CD4-positive, alpha-beta T cell (primary cell): ENCODE measurements at regions not wholly inside any gene's neighbourhood (a gene's known extent, or its start where the extent isn't known, plus 50 kb on each side); places are given as distances from the start of the nearest gene placed in this dataset.

ENCODE experiments used
- ATAC-seq: fragments of 200-7000 bp; cut with Tn5 transposase; one replicate; pipeline ENCODE4 v1.10.0; 2022; ENCODE audit warnings: mild to moderate bottlenecking; ENCODE audit not compliant: poor library complexity
- CTCF ChIA-PET: fragments of 350-600 bp; sonication (Branson Sonifier 250); formaldehyde crosslinking; loops from one replicate; lab custom pipeline; 2021; ENCODE audit warnings: antibody characterized with exemption, inconsistent platforms; lab: Charles Lee
- POLR2A ChIA-PET: fragments of 350-600 bp; sonication (Branson Sonifier 250); formaldehyde crosslinking; loops from one replicate; lab custom pipeline; 2021; ENCODE audit warnings: antibody characterized with exemption, inconsistent platforms; lab: Charles Lee
- DNase-seq, 14 experiments: peaks; one replicate each; pipeline ENCODE4 v3.0.0-alpha.2; 2013 to 2020; ENCODE audit warnings: mixed read lengths in 2 of 14
- H3K27ac ChIP-seq, 2 donors: one replicate each; pipeline versions ENCODE4 v1.5.1 to v1.7.0; 2013; ENCODE audit warnings: low read length in 2 of 2, low read depth in 1 of 2, mild to moderate bottlenecking in 1 of 2
- H3K27me3 ChIP-seq, 2 experiments: 1 replicate in 1 of 2; 2 replicates in 1 of 2; pipeline versions ENCODE4 v1.6.1 to v1.7.0; 2013; ENCODE audit warnings: low read length in 2 of 2, control low read depth in 1 of 2, mild to moderate bottlenecking in 1 of 2, moderate library complexity in 1 of 2; ENCODE audit not compliant: insufficient read depth in 2 of 2, control insufficient read depth in 1 of 2
- H3K36me3 ChIP-seq: one replicate; pipeline ENCODE4 v1.6.1; 2013; ENCODE audit warnings: low read length, control low read depth; ENCODE audit not compliant: insufficient read depth
- H3K4me1 ChIP-seq: one replicate; pipeline ENCODE4 v1.6.1; 2013; ENCODE audit warnings: low read length, control low read depth; ENCODE audit not compliant: insufficient read depth
- H3K4me3 ChIP-seq: one replicate; pipeline ENCODE4 v1.5.1; 2013; ENCODE audit warnings: mild to moderate bottlenecking, low read length, moderate library complexity
- H3K9me3 ChIP-seq, 2 experiments: 1 replicate in 1 of 2; 2 replicates in 1 of 2; pipeline versions ENCODE4 v1.6.1 to v1.7.0; 2013; ENCODE audit warnings: low read length in 2 of 2, mild to moderate bottlenecking in 2 of 2, control low read depth in 1 of 2, moderate library complexity in 1 of 2; ENCODE audit not compliant: control insufficient read depth in 1 of 2, insufficient read depth in 1 of 2
- H3K27ac Mint-ChIP-seq: one replicate; pipeline ENCODE4 v1.8.0; 2020; ENCODE audit warnings: mixed read lengths
- H3K27me3 Mint-ChIP-seq: one replicate; pipeline ENCODE4 v1.8.0; 2021; ENCODE audit warnings: mixed read lengths
- H3K36me3 Mint-ChIP-seq: one replicate; pipeline ENCODE4 v1.8.0; 2021; ENCODE audit warnings: low read depth, mixed read lengths
- H3K4me1 Mint-ChIP-seq: one replicate; pipeline ENCODE4 v1.8.0; 2021; ENCODE audit warnings: low read depth, mixed read lengths
- H3K4me3 Mint-ChIP-seq: one replicate; pipeline ENCODE4 v1.8.0; 2020; ENCODE audit warnings: mild to moderate bottlenecking, mixed read lengths
- H3K9me3 Mint-ChIP-seq: one replicate; pipeline ENCODE4 v1.8.0; 2020; ENCODE audit warnings: mixed read lengths
- intact Hi-C, 2 experiments: fragments of 100-400 bp; cut with DNase I in 1 of 2; cut with micrococcal nuclease in 1 of 2; formaldehyde crosslinking; loops; one replicate each; pipeline versions ENCODE4 v1.15.1 to v1.9.0; 2023 to 2025; cut with DNase I, micrococcal nuclease
- TF ChIP-seq, protein P1 (sequence below): fragments of 200-600 bp; IDR thresholded peaks from one replicate; pipeline ENCODE4 v1.8.0; 2022; ENCODE audit warnings: antibody characterized with exemption, mild to moderate bottlenecking

GRCh38 chr18:78605255-78605654 is 374.4 kb upstream of the SALL3 start:
- ATAC-seq (no peak), DNase-seq (no peak)
- H3K4me3 Mint-ChIP-seq: no peak overlapping the region
- POLR2A ChIA-PET: no interaction called here
- TF ChIP-seq, protein P1, sequence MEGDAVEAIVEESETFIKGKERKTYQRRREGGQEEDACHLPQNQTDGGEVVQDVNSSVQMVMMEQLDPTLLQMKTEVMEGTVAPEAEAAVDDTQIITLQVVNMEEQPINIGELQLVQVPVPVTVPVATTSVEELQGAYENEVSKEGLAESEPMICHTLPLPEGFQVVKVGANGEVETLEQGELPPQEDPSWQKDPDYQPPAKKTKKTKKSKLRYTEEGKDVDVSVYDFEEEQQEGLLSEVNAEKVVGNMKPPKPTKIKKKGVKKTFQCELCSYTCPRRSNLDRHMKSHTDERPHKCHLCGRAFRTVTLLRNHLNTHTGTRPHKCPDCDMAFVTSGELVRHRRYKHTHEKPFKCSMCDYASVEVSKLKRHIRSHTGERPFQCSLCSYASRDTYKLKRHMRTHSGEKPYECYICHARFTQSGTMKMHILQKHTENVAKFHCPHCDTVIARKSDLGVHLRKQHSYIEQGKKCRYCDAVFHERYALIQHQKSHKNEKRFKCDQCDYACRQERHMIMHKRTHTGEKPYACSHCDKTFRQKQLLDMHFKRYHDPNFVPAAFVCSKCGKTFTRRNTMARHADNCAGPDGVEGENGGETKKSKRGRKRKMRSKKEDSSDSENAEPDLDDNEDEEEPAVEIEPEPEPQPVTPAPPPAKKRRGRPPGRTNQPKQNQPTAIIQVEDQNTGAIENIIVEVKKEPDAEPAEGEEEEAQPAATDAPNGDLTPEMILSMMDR: no peak
- no peaks in the 10 kb centered on the region for H3K27me3 Mint-ChIP-seq
- no peaks in the 10 kb centered on the region for H3K36me3 Mint-ChIP-seq
- CTCF ChIA-PET: no interaction called here
- Histone ChIP-seq H3K9me3 (peaks cover 0 to 31% of the 10 kb centered on the region in 2 experiments), H3K27me3 (no peaks in the 10 kb centered on the region), H3K36me3 (no peaks in the 10 kb centered on the region), H3K4me3 (no peak overlapping the region), H3K4me1 (no peaks in the 10 kb centered on the region), H3K27ac (no peak overlapping the region)
- no peaks in the 10 kb centered on the region for H3K9me3 Mint-ChIP-seq
- H3K27ac Mint-ChIP-seq: no peak overlapping the region
- intact Hi-C loops: no loop called here
- H3K4me1 Mint-ChIP-seq: peaks cover 3% of the 10 kb centered on the region

GRCh38 chr18:78607221-78607620 is 372.4 kb upstream of the SALL3 start:
- TF ChIP-seq, protein P1: no peak
- H3K27ac ChIP-seq: no peak overlapping the region

DNA sequence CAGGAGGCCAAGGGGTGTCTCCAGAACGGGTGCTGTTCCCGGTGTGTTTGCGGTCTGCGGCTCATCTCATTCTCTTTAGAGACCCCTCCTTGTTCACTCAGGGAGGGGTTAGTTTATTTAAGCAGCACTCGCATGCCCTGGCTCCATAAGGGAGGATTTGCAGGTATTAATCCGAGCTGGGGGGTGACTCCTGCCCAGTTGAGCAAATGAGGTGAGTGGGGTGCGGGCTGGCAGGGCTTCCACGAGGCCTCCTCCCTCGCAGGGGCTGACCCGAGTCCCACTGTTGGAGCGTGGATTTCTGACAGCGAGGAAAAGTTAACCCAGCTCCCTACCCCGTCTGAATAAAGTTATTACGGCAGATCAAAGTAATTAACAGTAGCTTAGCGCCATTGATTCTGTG is 371.8 kb upstream of the SALL3 start:
- TF ChIP-seq, protein P1: no peak
- no peak overlapping the region for H3K27ac Mint-ChIP-seq
- intact Hi-C loops: no loop called here
- ATAC-seq (no peak), DNase-seq (no peak)
- H3K9me3 ChIP-seq: peaks cover 0 to 39% of the 10 kb centered on the region in 2 experiments
- no peaks in the 10 kb centered on the region for H3K36me3 Mint-ChIP-seq
- H3K9me3 Mint-ChIP-seq: no peaks in the 10 kb centered on the region
- no peak overlapping the region for H3K4me3 Mint-ChIP-seq
- H3K27me3 ChIP-seq: no peaks in the 10 kb centered on the region
- POLR2A ChIA-PET: no interaction called here
- H3K36me3 ChIP-seq: no peaks in the 10 kb centered on the region
- H3K27ac ChIP-seq: no peak overlapping the region
- no peak overlapping the region for H3K4me3 ChIP-seq
- peaks cover 3% of the 10 kb centered on the region for H3K4me1 Mint-ChIP-seq
- H3K27me3 Mint-ChIP-seq: no peaks in the 10 kb centered on the region
- CTCF ChIA-PET: no interaction called here
- H3K4me1 ChIP-seq: no peaks in the 10 kb centered on the region

More at GRCh38 chr18:78607221-78607620, 372.4 kb upstream of the SALL3 start:
- no peaks in the 10 kb centered on the region for H3K27me3 ChIP-seq
- H3K4me1 Mint-ChIP-seq: peaks cover 3% of the 10 kb centered on the region
- ATAC-seq (no peak), DNase-seq (no peak)
- no peaks in the 10 kb centered on the region for H3K36me3 ChIP-seq
- CTCF ChIA-PET: no interaction called here
- H3K9me3 ChIP-seq: peaks cover 0 to 40% of the 10 kb centered on the region in 2 experiments
- no peaks in the 10 kb centered on the region for H3K27me3 Mint-ChIP-seq
- H3K36me3 Mint-ChIP-seq: no peaks in the 10 kb centered on the region
- intact Hi-C loops: no loop called here
- POLR2A ChIA-PET: no interaction called here
- H3K9me3 Mint-ChIP-seq: no peaks in the 10 kb centered on the region
- no peak overlapping the region for H3K4me3 ChIP-seq
- no peaks in the 10 kb centered on the region for H3K4me1 ChIP-seq
- no peak overlapping the region for H3K4me3 Mint-ChIP-seq
- no peak overlapping the region for H3K27ac Mint-ChIP-seq
